NCI-H146 treated with DMSO at 0.1 percent for 48 hours (cell line): ENCODE measurements at regions not wholly inside any gene's neighbourhood (a gene's known extent, or its start where the extent isn't known, plus 50 kb on each side); places are given as distances from the start of the nearest gene placed in this dataset.
A peak's percentile ranks its signal among the peaks of the same experiment; 100 is the strongest.
"Not testable (repeated sequence)": the region's sequence is repeated elsewhere in the genome, so short reads cannot be mapped to it uniquely, and the experiment has no call there.

Experiments
- DNase-seq: peaks from one replicate; lab custom pipeline; 2025; ENCODE audit not compliant: unreplicated experiment; lab: John Stamatoyannopoulos, UW

- DNase-seq: no peak
These were observed 94.8 kb upstream of the USP24 start for GRCh38 chr1:55309786-55310504.

- DNase-seq: no peak
These were observed 93.9 kb upstream of the USP24 start for GRCh38 chr1:55309053-55309452.

GRCh38 chr1:55305735-55306134, 90.6 kb upstream of the USP24 start:
- no peak for DNase-seq

GRCh38 chr1:55304229-55304740, 89.1 kb upstream of the USP24 start:
- no peak for DNase-seq

- DNase-seq: no peak
These were observed 87.8 kb upstream of the USP24 start for GRCh38 chr1:55302972-55303371.

GRCh38 chr1:55301912-55302311, 86.7 kb upstream of the USP24 start:
- DNase-seq: no peak

GRCh38 chr1:55300975-55301374, 85.8 kb upstream of the USP24 start:
- DNase-seq: no peak

- no peak for DNase-seq
These were observed 83.2 kb upstream of the USP24 start for GRCh38 chr1:55298167-55298894.

GRCh38 chr1:55296247-55296646, 81.1 kb upstream of the USP24 start:
- DNase-seq: not testable (repeated sequence)

- no peak for DNase-seq
These were observed 74.5 kb upstream of the USP24 start for GRCh38 chr1:55289614-55290013.

- no peak for DNase-seq
These were observed 73.9 kb upstream of the USP24 start for GRCh38 chr1:55289042-55289441.

GRCh38 chr1:55288245-55288644, 73.1 kb upstream of the USP24 start:
- no peak for DNase-seq

GRCh38 chr1:55287723-55288122, 72.6 kb upstream of the USP24 start:
- DNase-seq: no peak

GRCh38 chr1:55286856-55287602, 71.9 kb upstream of the USP24 start:
- DNase-seq: no peak

- DNase-seq: no peak
These were observed 70.7 kb upstream of the USP24 start for GRCh38 chr1:55285834-55286233.

- no peak for DNase-seq
These were observed 69.7 kb upstream of the USP24 start for GRCh38 chr1:55284856-55285255.

- DNase-seq: no peak
These were observed 66.9 kb upstream of the USP24 start for GRCh38 chr1:55282058-55282457.

- no peak for DNase-seq
These were observed 65.6 kb upstream of the USP24 start for GRCh38 chr1:55280731-55281130.

GRCh38 chr1:55279627-55280026, 64.5 kb upstream of the USP24 start:
- DNase-seq: no peak

GRCh38 chr1:55278378-55278777, 63.2 kb upstream of the USP24 start:
- no peak for DNase-seq

GRCh38 chr1:55277377-55278130, 62.4 kb upstream of the USP24 start:
- DNase-seq: peak; percentile 33
